Hepatocyte (in vitro differentiated cells): ENCODE measurements at regions not wholly inside any gene's neighbourhood (a gene's known extent, or its start where the extent isn't known, plus 50 kb on each side); places are given as distances from the start of the nearest gene placed in this dataset.

Experiments
- DNase-seq: peaks from one replicate; pipeline ENCODE4 v3.0.0-alpha.2; 2016; ENCODE audit warnings: low spot score
- H2AFZ ChIP-seq: fragments of 200-600 bp; sonication (generic); 2 replicates; pipeline ENCODE4 v1.6.0; 2016; ENCODE audit warnings: antibody characterized with exemption, mild to moderate bottlenecking
- H3K27ac ChIP-seq: fragments of 200-600 bp; sonication (generic); 2 replicates; pipeline ENCODE4 v1.5.1; 2016; ENCODE audit warnings: mild to moderate bottlenecking
- H3K27me3 ChIP-seq: fragments of 200-600 bp; sonication (generic); 2 replicates; pipeline ENCODE4 v1.6.1; 2016
- H3K36me3 ChIP-seq: fragments of 200-600 bp; sonication (generic); replicated peaks from 2 replicates; pipeline ENCODE4 v1.5.1; 2016; ENCODE audit warnings: low read depth; ENCODE audit not compliant: insufficient read depth
- H3K4me1 ChIP-seq: fragments of 200-600 bp; sonication (generic); 2 replicates; pipeline ENCODE4 v1.5.1; 2016; ENCODE audit warnings: mild to moderate bottlenecking, moderate library complexity; ENCODE audit not compliant: insufficient read depth
- H3K4me2 ChIP-seq: fragments of 200-600 bp; sonication (generic); 2 replicates; pipeline ENCODE4 v1.6.0; 2016
- H3K4me3 ChIP-seq: fragments of 200-600 bp; sonication (generic); 2 replicates; pipeline ENCODE4 v1.5.1; 2016; ENCODE audit warnings: mild to moderate bottlenecking
- H3K79me2 ChIP-seq: fragments of 200-600 bp; sonication (generic); 2 replicates; pipeline ENCODE4 v1.6.0; 2017; ENCODE audit warnings: mild to moderate bottlenecking
- H3K9me2 ChIP-seq: fragments of 200-600 bp; sonication (generic); replicated peaks from 2 replicates; pipeline ENCODE4 v1.6.0; 2017; ENCODE audit warnings: mild to moderate bottlenecking; ENCODE audit not compliant: insufficient read depth
- H3K9me3 ChIP-seq: fragments of 200-600 bp; sonication (generic); 2 replicates; pipeline ENCODE4 v1.5.1; 2016; ENCODE audit warnings: low read depth, mild to moderate bottlenecking
- H4K20me1 ChIP-seq: fragments of 200-600 bp; sonication (generic); 2 replicates; pipeline ENCODE4 v1.6.0; 2016; ENCODE audit warnings: mild to moderate bottlenecking; ENCODE audit not compliant: insufficient read depth, poor library complexity, severe bottlenecking
- CTCF ChIP-seq: fragments of 200-600 bp; sonication (generic); IDR thresholded peaks from 2 replicates; pipeline ENCODE4 v1.5.1; 2016; ENCODE audit warnings: antibody characterized with exemption, mild to moderate bottlenecking; ENCODE audit not compliant: poor library complexity
- EZH2 ChIP-seq: fragments of 200-600 bp; sonication (generic); IDR thresholded peaks from 2 replicates; pipeline ENCODE4 v1.6.1; 2016; ENCODE audit warnings: antibody characterized with exemption, mild to moderate bottlenecking, borderline replicate concordance
- EZH2phosphoT487 ChIP-seq: fragments of 200-600 bp; sonication (generic); IDR thresholded peaks from one replicate; pipeline ENCODE4 v1.6.1; 2018; ENCODE audit warnings: antibody characterized with exemption, mild to moderate bottlenecking, low read depth, moderate library complexity; ENCODE audit not compliant: unreplicated experiment, severe bottlenecking
- WGBS: methylation state at CpG from one replicate; pipeline ENCODE4 v1.1.6; 2016; ENCODE audit warnings: low lambda C conversion rate; ENCODE audit errors: missing lambda C conversion rate; 5-methylcytosine and 5-hydroxymethylcytosine counted together

GRCh38 chr2:136310797-136311603 is 193.1 kb upstream of the CXCR4 start:
- DNase-seq = no peak
- no peak for TF ChIP-seq EZH2
- TF ChIP-seq EZH2phosphoT487 = no peak
- TF ChIP-seq CTCF = no peak
- H3K27ac ChIP-seq = no peak overlapping the region
- no peaks in the 10 kb centered on the region for H3K9me2 ChIP-seq
- no peaks in the 10 kb centered on the region for H3K36me3 ChIP-seq
- no peaks in the 10 kb centered on the region for H4K20me1 ChIP-seq
- no peak overlapping the region for H3K4me2 ChIP-seq
- H2AFZ ChIP-seq = no peak overlapping the region
- H3K4me1 ChIP-seq = no peaks in the 10 kb centered on the region
- H3K4me3 ChIP-seq = no peak overlapping the region
- 88% methylated on average over 11 of the region's 11 CpGs for WGBS
- no peaks in the 10 kb centered on the region for H3K27me3 ChIP-seq
- H3K79me2 ChIP-seq = no peaks in the 10 kb centered on the region
- no peaks in the 10 kb centered on the region for H3K9me3 ChIP-seq

- no peak overlapping the region for H3K4me2 ChIP-seq
- no peaks in the 10 kb centered on the region for H3K9me3 ChIP-seq
- TF ChIP-seq CTCF = no peak
- no peaks in the 10 kb centered on the region for H3K79me2 ChIP-seq
- no peak for DNase-seq
- H3K36me3 ChIP-seq = no peaks in the 10 kb centered on the region
- H2AFZ ChIP-seq = no peak overlapping the region
- no peaks in the 10 kb centered on the region for H3K9me2 ChIP-seq
- H3K27me3 ChIP-seq = no peaks in the 10 kb centered on the region
- no peak overlapping the region for H3K27ac ChIP-seq
- H3K4me1 ChIP-seq = no peaks in the 10 kb centered on the region
- no peaks in the 10 kb centered on the region for H4K20me1 ChIP-seq
- 71% methylated on average over 10 of the region's 10 CpGs for WGBS
- H3K4me3 ChIP-seq = no peak overlapping the region
These were observed 192.1 kb upstream of the CXCR4 start for GRCh38 chr2:136310005-136310495.

- H3K36me3 ChIP-seq = no peaks in the 10 kb centered on the region
- H3K4me3 ChIP-seq = no peak overlapping the region
- H3K9me2 ChIP-seq = no peaks in the 10 kb centered on the region
- WGBS = 75% methylated on average over 1 of the region's 1 CpG
- H2AFZ ChIP-seq = no peak overlapping the region
- DNase-seq = no peak
- TF ChIP-seq EZH2 (no peak), CTCF (no peak)
- no peaks in the 10 kb centered on the region for H3K79me2 ChIP-seq
- H4K20me1 ChIP-seq = no peaks in the 10 kb centered on the region
- no peak overlapping the region for H3K4me2 ChIP-seq
- H3K27ac ChIP-seq = no peak overlapping the region
- no peaks in the 10 kb centered on the region for H3K4me1 ChIP-seq
- H3K9me3 ChIP-seq = no peaks in the 10 kb centered on the region
- no peaks in the 10 kb centered on the region for H3K27me3 ChIP-seq
These were observed 190.7 kb upstream of the CXCR4 start for GRCh38 chr2:136308611-136309010.
